Bronchial epithelial cell (primary cell): ENCODE measurements at regions not wholly inside any gene's neighbourhood (a gene's known extent, or its start where the extent isn't known, plus 50 kb on each side); places are given as distances from the start of the nearest gene placed in this dataset.

Experiments
- DNase-seq: peaks from one replicate; pipeline ENCODE4 v3.0.0-alpha.2; 2010; ENCODE audit warnings: low read depth
- FAIRE-seq: peaks from 2 replicates; lab custom pipeline; 2011; peaks lifted over from hg19 to GRCh38; lab: Jason Lieb, UNC
- H3K27me3 ChIP-seq: 2 replicates; pipeline ENCODE4 v1.5.1; 2011; ENCODE audit warnings: low read length; ENCODE audit not compliant: control insufficient read depth, insufficient read depth
- H3K36me3 ChIP-seq: 2 replicates; pipeline ENCODE4 v1.5.1; 2011; ENCODE audit warnings: low read length; ENCODE audit not compliant: control insufficient read depth, insufficient read depth
- H3K4me3 ChIP-seq: 2 replicates; pipeline ENCODE4 v1.5.1; 2011; ENCODE audit warnings: mild to moderate bottlenecking, low read depth, low read length, control low read depth
- TF ChIP-seq, protein P1 (sequence below): IDR thresholded peaks from 2 replicates; pipeline ENCODE4 v1.5.1; 2011; ENCODE audit warnings: mild to moderate bottlenecking, moderate library complexity, low read length, control low read depth, inconsistent platforms; ENCODE audit not compliant: insufficient read depth, severe bottlenecking

GRCh38 chr5:161235569-161235968 lies 311.0 kb downstream of the GABRB2 start:
- TF ChIP-seq, protein P1, sequence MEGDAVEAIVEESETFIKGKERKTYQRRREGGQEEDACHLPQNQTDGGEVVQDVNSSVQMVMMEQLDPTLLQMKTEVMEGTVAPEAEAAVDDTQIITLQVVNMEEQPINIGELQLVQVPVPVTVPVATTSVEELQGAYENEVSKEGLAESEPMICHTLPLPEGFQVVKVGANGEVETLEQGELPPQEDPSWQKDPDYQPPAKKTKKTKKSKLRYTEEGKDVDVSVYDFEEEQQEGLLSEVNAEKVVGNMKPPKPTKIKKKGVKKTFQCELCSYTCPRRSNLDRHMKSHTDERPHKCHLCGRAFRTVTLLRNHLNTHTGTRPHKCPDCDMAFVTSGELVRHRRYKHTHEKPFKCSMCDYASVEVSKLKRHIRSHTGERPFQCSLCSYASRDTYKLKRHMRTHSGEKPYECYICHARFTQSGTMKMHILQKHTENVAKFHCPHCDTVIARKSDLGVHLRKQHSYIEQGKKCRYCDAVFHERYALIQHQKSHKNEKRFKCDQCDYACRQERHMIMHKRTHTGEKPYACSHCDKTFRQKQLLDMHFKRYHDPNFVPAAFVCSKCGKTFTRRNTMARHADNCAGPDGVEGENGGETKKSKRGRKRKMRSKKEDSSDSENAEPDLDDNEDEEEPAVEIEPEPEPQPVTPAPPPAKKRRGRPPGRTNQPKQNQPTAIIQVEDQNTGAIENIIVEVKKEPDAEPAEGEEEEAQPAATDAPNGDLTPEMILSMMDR = no peak
- DNase-seq = no peak
- Histone ChIP-seq H3K4me3 (no peak overlapping the region), H3K27me3 (no peaks in the 10 kb centered on the region), H3K36me3 (no peaks in the 10 kb centered on the region)
- no peak for FAIRE-seq

DNA sequence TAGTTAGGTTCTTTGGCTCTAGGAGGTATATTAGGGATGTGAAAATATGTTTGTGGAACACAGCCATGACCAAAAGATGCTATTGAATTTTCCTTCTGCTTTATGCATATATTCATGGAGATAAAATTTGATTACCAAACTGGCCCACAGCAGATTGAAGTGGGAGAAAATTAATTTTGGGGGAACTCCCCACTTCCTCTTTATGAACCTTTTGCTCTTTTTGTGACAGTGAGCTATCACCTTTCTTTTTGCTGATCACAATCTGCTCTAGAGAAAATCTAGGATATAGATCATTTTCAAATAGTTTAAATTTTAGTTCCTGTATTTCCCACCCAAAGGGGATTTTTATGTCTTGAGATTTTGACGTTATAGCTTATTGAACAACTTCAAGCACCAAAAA lies 313.0 kb downstream of the GABRB2 start:
- no peaks in the 10 kb centered on the region for H3K27me3 ChIP-seq
- no peak overlapping the region for H3K4me3 ChIP-seq
- H3K36me3 ChIP-seq = no peaks in the 10 kb centered on the region
- no peak for DNase-seq
- TF ChIP-seq, protein P1 = no peak
- no peak for FAIRE-seq

DNA sequence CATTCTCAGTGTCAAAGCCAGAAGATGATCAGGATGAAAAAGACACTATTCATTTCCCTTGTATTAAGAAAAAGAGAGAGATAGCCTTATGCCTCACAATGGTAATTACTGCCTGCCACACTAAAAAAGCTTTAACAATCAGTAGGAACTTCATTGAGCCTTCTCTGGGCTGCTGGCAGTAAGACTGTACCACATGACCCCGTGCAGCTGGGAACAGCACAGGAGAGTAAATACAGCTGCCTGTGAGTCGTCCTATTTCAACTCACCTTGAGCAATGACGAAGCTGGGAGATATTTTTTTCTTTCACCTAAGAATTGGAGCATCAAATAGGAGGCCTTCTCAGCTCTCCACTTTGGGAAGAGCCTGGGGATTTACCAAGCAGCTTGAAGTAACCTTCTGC lies 316.3 kb downstream of the GABRB2 start:
- Histone ChIP-seq H3K27me3 (no peaks in the 10 kb centered on the region), H3K36me3 (no peaks in the 10 kb centered on the region), H3K4me3 (no peak overlapping the region)
- FAIRE-seq (no peak), DNase-seq (peak; percentile 31)
- TF ChIP-seq, protein P1 = no peak

GRCh38 chr5:161219816-161220215 lies 326.7 kb downstream of the GABRB2 start:
- DNase-seq = no peak
- H3K4me3 ChIP-seq = no peak overlapping the region
- FAIRE-seq = no peak
- TF ChIP-seq, protein P1 = no peak
- no peaks in the 10 kb centered on the region for H3K27me3 ChIP-seq
- H3K36me3 ChIP-seq = no peaks in the 10 kb centered on the region

DNA sequence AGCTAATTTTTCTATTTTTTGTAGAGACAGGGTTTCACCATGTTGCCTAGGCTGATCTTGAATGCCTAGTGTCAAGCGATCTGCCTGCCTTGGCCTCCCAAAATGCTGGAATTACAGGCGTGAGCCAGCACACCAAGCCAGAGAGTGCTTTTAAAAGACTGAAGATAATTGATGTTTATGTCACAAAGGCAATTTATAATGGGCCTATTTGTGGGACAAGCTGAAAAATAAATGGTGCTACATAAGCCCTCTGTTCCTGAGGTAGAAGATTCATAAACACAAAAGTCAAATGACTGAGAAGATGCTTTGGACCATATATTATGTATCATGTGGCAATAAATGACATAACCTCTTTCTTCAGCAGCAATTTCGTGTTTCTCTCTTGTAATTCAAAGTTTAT lies 329.6 kb downstream of the GABRB2 start:
- no peaks in the 10 kb centered on the region for H3K27me3 ChIP-seq
- H3K4me3 ChIP-seq = no peak overlapping the region
- FAIRE-seq = no peak
- DNase-seq = no peak
- H3K36me3 ChIP-seq = no peaks in the 10 kb centered on the region
- TF ChIP-seq, protein P1 = no peak

DNA sequence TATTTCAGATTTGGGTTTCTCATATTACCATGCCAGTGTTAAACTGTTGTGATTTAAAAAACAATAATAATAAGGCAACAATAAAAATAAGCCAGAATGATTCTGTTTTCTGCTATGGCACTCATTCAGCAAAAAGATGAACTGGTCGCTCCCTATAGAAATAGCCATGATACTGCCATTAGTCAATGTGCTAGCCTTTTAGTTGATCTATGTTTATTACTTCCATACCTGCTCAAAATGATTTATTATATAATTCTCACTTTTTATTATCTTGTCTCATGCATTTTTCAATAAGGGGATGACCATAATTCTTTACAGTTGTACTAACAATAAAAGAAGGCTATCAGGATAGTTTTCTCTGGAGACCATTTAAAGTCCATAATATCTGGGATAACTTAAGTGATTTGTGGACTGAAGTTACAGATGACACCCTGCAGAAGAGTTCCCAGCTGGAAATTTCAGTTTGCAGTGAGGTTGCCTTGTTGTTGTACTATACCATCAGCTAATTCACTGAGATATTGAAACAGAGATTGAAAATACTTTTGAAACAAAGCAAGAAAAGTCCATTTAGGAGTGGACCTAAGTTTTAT lies 334.3 kb downstream of the GABRB2 start:
- Histone ChIP-seq H3K4me3 (no peak overlapping the region), H3K27me3 (no peaks in the 10 kb centered on the region), H3K36me3 (no peaks in the 10 kb centered on the region)
- no peak for FAIRE-seq
- no peak for DNase-seq
- TF ChIP-seq, protein P1 = no peak
